Daoy (cell line): ENCODE measurements at regions not wholly inside any gene's neighbourhood (a gene's known extent, or its start where the extent isn't known, plus 50 kb on each side); places are given as distances from the start of the nearest gene placed in this dataset.
A peak's percentile ranks its signal among the peaks of the same experiment; 100 is the strongest.
"Not testable (repeated sequence)": the region's sequence is repeated elsewhere in the genome, so short reads cannot be mapped to it uniquely, and the experiment has no call there.

Source experiments
- DNase-seq: peaks from one replicate; pipeline ENCODE4 v3.0.0-alpha.2; 2015; ENCODE audit warnings: low read depth

- no peak for DNase-seq
Observed at GRCh38 chr7:118918556-118918955, 694.1 kb downstream of the ANKRD7 start.

- no peak for DNase-seq
Observed at GRCh38 chr7:118938845-118939244, 714.3 kb downstream of the ANKRD7 start.

- DNase-seq, result no peak
Observed at GRCh38 chr7:118944271-118944670, 719.8 kb downstream of the ANKRD7 start.

- DNase-seq, result no peak
Observed at GRCh38 chr7:118945911-118946682, 721.6 kb downstream of the ANKRD7 start.

GRCh38 chr7:118948508-118948907, 724.0 kb downstream of the ANKRD7 start:
- no peak for DNase-seq

GRCh38 chr7:118949031-118949430, 724.5 kb downstream of the ANKRD7 start:
- peak; percentile 11 for DNase-seq

- DNase-seq, result not testable (repeated sequence)
Observed at GRCh38 chr7:118956285-118956684, 731.8 kb downstream of the ANKRD7 start.

- no peak for DNase-seq
Observed at GRCh38 chr7:118969370-118969769, 744.9 kb downstream of the ANKRD7 start.

- no peak for DNase-seq
Observed at GRCh38 chr7:118971706-118972105, 747.2 kb downstream of the ANKRD7 start.

- no peak for DNase-seq
Observed at GRCh38 chr7:118974836-118975235, 750.3 kb downstream of the ANKRD7 start.

GRCh38 chr7:118995350-118995749, 770.8 kb downstream of the ANKRD7 start:
- DNase-seq, result no peak

GRCh38 chr7:119007236-119007635, 782.7 kb downstream of the ANKRD7 start:
- no peak for DNase-seq

GRCh38 chr7:119010635-119011034, 786.1 kb downstream of the ANKRD7 start:
- DNase-seq, result no peak

- no peak for DNase-seq
Observed at GRCh38 chr7:119026391-119026790, 801.9 kb downstream of the ANKRD7 start.

GRCh38 chr7:119028736-119029135, 804.2 kb downstream of the ANKRD7 start:
- DNase-seq, result no peak

GRCh38 chr7:119032136-119032535, 807.6 kb downstream of the ANKRD7 start:
- not testable (repeated sequence) for DNase-seq

- DNase-seq, result no peak
Observed at GRCh38 chr7:119033641-119034040, 809.1 kb downstream of the ANKRD7 start.

GRCh38 chr7:119037941-119038340, 813.4 kb downstream of the ANKRD7 start:
- DNase-seq, result no peak

GRCh38 chr7:119046068-119046467, 821.6 kb downstream of the ANKRD7 start:
- no peak for DNase-seq

- no peak for DNase-seq
Observed at GRCh38 chr7:119065966-119066365, 841.5 kb downstream of the ANKRD7 start.

GRCh38 chr7:119086026-119086425, 861.5 kb downstream of the ANKRD7 start:
- no peak for DNase-seq

- DNase-seq, result no peak
Observed at GRCh38 chr7:119090851-119091250, 866.3 kb downstream of the ANKRD7 start.

GRCh38 chr7:119096683-119097082, 872.2 kb downstream of the ANKRD7 start:
- no peak for DNase-seq
